Endothelial cell (in vitro differentiated cells): ENCODE measurements at regions not wholly inside any gene's neighbourhood (a gene's known extent, or its start where the extent isn't known, plus 50 kb on each side); places are given as distances from the start of the nearest gene placed in this dataset.

Experiments
- DNase-seq: peaks from one replicate; pipeline ENCODE4 v3.0.0; 2021; ENCODE audit warnings: low spot score
- H3K27ac Mint-ChIP-seq: one replicate; pipeline ENCODE4 v1.8.0; 2021; ENCODE audit warnings: mixed read lengths, inconsistent platforms; ENCODE audit not compliant: unreplicated experiment
- H3K27me3 Mint-ChIP-seq: one replicate; pipeline ENCODE4 v1.8.0; 2021; ENCODE audit warnings: mild to moderate bottlenecking, moderate library complexity, mixed read lengths, inconsistent platforms; ENCODE audit not compliant: unreplicated experiment
- H3K36me3 Mint-ChIP-seq: one replicate; pipeline ENCODE4 v1.8.0; 2021; ENCODE audit warnings: mild to moderate bottlenecking, low read depth, mixed read lengths, inconsistent platforms; ENCODE audit not compliant: unreplicated experiment
- H3K4me1 Mint-ChIP-seq: one replicate; pipeline ENCODE4 v1.8.0; 2021; ENCODE audit warnings: mild to moderate bottlenecking, mixed read lengths, inconsistent platforms; ENCODE audit not compliant: unreplicated experiment
- H3K4me3 Mint-ChIP-seq: one replicate; pipeline ENCODE4 v1.8.0; 2021; ENCODE audit warnings: mild to moderate bottlenecking, mixed read lengths, inconsistent platforms; ENCODE audit not compliant: unreplicated experiment
- H3K9me3 Mint-ChIP-seq: one replicate; pipeline ENCODE4 v1.8.0; 2021; ENCODE audit warnings: mixed read lengths, inconsistent platforms; ENCODE audit not compliant: unreplicated experiment
- CTCF ChIP-seq: fragments of 200-600 bp; sonication (generic); IDR thresholded peaks from one replicate; pipeline ENCODE4 v1.5.0; 2021; ENCODE audit warnings: antibody characterized with exemption; ENCODE audit not compliant: unreplicated experiment

DNA sequence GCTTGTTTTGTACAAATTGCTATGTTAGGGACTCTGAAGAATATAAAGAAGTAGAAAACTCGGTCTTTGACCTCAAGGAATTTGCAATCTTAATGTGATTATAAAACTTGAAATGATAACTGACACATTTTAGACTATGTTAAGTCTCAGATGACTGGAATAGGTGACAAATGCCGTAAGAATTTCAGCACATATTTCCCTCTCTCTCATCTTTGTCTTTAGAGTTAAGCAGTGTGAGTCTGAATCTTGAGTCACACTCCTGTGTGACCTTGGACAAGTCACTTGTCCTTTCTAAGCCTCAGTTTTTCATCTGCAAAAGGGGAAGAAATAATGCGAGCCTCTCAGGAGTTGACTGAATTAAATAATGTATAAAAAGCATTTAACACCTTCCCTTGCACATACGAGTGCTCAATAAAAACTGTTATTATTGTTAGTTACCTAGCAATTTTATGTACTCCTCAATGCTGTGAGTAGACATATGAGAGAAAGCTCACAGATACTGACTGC is 103.7 kb downstream of the DYRK2 start:
- Mint-ChIP-seq H3K9me3 (no peaks in the 10 kb centered on the region), H3K27ac (no peak overlapping the region), H3K4me1 (peaks cover 15% of the 10 kb centered on the region), H3K27me3 (peaks cover 3% of the 10 kb centered on the region), H3K4me3 (no peak overlapping the region), H3K36me3 (no peaks in the 10 kb centered on the region)
- no peak for TF ChIP-seq CTCF
- no peak for DNase-seq

DNA sequence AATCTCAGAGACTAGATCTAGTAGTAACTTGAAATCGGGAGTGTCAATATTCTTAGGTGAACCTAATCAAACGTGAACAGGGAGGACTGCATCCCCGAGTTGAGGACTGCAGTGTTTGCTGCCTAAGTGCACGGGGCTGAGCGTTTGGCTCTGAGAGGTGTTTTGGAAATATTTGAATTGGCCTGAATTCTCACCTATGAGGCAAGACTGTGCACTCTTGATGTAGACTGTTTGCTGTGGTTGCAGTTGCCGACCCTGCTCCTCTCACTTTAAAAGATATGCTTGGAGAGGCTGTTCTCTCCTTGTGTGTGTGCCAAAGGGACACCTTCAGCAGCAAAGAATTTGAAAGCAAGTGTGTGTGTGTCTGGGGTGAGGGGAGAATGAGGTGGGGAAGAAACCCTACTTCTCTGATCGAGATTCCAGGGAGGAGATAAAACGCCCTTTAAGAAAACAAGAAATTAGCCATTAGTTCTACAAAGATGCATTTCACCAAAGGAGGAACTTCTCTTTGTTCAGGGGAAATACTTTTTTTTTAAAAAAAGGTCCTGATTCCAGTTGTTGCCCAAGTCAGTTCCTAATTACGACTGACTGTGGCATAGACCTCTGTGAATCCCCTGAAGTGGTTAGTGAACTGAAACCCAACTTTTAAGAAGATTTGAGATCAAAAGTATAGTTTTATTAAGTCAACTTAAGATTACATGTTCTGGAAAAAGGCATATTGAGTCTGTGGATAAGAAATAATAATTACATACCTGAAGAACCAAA is 106.6 kb downstream of the DYRK2 start:
- Mint-ChIP-seq H3K27me3 (peaks cover 4% of the 10 kb centered on the region), H3K36me3 (no peaks in the 10 kb centered on the region), H3K4me3 (no peak overlapping the region), H3K4me1 (peaks cover 16% of the 10 kb centered on the region), H3K27ac (no peak overlapping the region), H3K9me3 (no peaks in the 10 kb centered on the region)
- no peak for DNase-seq
- no peak for TF ChIP-seq CTCF

DNA sequence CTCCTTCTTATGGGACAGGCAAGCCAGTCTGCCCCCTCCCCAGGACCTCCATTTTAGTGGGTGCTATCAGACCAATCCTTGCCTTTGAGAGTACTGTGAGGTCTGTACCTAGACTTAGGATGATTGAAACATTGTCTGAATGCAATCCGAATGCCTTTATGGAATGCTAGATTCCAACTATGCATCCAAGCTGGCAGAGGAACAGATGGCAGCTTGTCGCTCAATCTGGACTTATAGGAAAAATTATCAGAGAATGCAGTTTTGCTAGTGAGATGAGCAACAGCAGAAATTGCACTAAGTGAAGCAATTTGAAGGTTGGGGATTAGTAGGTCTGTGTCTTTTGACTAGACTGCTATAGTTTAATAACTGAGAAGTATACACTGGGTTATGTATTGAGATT is 109.1 kb downstream of the DYRK2 start:
- Mint-ChIP-seq H3K9me3 (no peaks in the 10 kb centered on the region), H3K27ac (no peak overlapping the region), H3K36me3 (no peaks in the 10 kb centered on the region), H3K4me1 (peaks cover 16% of the 10 kb centered on the region), H3K27me3 (peaks cover 4% of the 10 kb centered on the region), H3K4me3 (no peak overlapping the region)
- no peak for DNase-seq
- no peak for TF ChIP-seq CTCF

GRCh38 chr12:67758119-67758518 is 109.6 kb downstream of the DYRK2 start:
- peaks cover 16% of the 10 kb centered on the region for H3K4me1 Mint-ChIP-seq
- H3K36me3 Mint-ChIP-seq: no peaks in the 10 kb centered on the region
- DNase-seq: no peak
- H3K27me3 Mint-ChIP-seq: peaks cover 4% of the 10 kb centered on the region
- no peak for TF ChIP-seq CTCF
- H3K4me3 Mint-ChIP-seq: no peak overlapping the region
- no peak overlapping the region for H3K27ac Mint-ChIP-seq
- H3K9me3 Mint-ChIP-seq: no peaks in the 10 kb centered on the region

GRCh38 chr12:67758521-67758920 is 110.0 kb downstream of the DYRK2 start:
- no peaks in the 10 kb centered on the region for H3K9me3 Mint-ChIP-seq
- peaks cover 4% of the 10 kb centered on the region for H3K27me3 Mint-ChIP-seq
- H3K36me3 Mint-ChIP-seq: no peaks in the 10 kb centered on the region
- peaks cover 14% of the 10 kb centered on the region for H3K4me1 Mint-ChIP-seq
- no peak for DNase-seq
- no peak overlapping the region for H3K4me3 Mint-ChIP-seq
- H3K27ac Mint-ChIP-seq: no peak overlapping the region
- TF ChIP-seq CTCF: no peak
